Fibroblast of villous mesenchyme (primary cell): ENCODE measurements at regions not wholly inside any gene's neighbourhood (a gene's known extent, or its start where the extent isn't known, plus 50 kb on each side); places are given as distances from the start of the nearest gene placed in this dataset.

Experiments
- DNase-seq: peaks from one replicate; pipeline ENCODE4 v3.0.0-alpha.2; 2010; ENCODE audit warnings: low read depth
- H3K4me3 ChIP-seq: 2 replicates; pipeline ENCODE4 v1.5.1; 2011; ENCODE audit warnings: low read depth, mild to moderate bottlenecking, low read length
- CTCF ChIP-seq: IDR thresholded peaks from 2 replicates; pipeline ENCODE4 v1.5.1; 2012; ENCODE audit warnings: low read depth, mild to moderate bottlenecking, low read length; ENCODE audit not compliant: insufficient read depth

GRCh38 chr3:127041264-127041820, 58.4 kb downstream of the PLXNA1 start:
- no peak for DNase-seq

GRCh38 chr3:127041933-127042332, 59.0 kb downstream of the PLXNA1 start:
- H3K4me3 ChIP-seq = no peak overlapping the region
- TF ChIP-seq CTCF = no peak
- DNase-seq = no peak

More at GRCh38 chr3:127041264-127041820, 58.4 kb downstream of the PLXNA1 start:
- TF ChIP-seq CTCF = no peak
- no peak overlapping the region for H3K4me3 ChIP-seq

- TF ChIP-seq CTCF = no peak
- no peak for DNase-seq
- H3K4me3 ChIP-seq = no peak overlapping the region
Measured at GRCh38 chr3:127042634-127043033, 59.7 kb downstream of the PLXNA1 start.

DNA sequence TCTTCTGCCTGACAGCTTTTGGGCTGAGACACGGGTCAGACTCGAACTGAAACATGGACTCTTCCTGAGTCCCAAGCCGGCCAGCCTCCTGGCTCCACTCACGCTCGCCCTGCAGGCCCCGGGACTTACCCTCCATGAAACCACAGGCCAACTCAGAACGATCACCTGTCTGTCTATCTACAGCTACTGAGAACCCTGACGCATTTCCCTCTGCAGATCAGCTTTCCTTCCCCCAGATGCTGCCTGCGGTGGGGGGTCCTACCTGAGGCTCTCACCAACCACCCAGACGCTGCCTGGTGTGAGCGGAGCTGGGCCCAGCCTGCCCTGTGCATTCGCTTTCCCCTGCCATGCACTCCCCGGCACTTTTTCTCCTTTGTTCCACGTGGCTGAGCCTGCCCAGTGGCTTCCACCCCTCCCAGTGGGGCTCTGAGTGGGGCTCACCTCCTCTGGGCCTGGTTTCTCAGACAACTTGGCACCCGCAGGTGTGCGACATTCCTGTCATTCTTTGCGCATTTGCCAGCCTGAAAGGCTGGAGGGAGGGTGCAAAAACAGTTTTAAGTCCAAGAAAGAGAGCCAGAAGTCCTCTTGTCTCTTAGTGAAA, 60.2 kb downstream of the PLXNA1 start:
- TF ChIP-seq CTCF = no peak
- H3K4me3 ChIP-seq = no peak overlapping the region
- DNase-seq = no peak

DNA sequence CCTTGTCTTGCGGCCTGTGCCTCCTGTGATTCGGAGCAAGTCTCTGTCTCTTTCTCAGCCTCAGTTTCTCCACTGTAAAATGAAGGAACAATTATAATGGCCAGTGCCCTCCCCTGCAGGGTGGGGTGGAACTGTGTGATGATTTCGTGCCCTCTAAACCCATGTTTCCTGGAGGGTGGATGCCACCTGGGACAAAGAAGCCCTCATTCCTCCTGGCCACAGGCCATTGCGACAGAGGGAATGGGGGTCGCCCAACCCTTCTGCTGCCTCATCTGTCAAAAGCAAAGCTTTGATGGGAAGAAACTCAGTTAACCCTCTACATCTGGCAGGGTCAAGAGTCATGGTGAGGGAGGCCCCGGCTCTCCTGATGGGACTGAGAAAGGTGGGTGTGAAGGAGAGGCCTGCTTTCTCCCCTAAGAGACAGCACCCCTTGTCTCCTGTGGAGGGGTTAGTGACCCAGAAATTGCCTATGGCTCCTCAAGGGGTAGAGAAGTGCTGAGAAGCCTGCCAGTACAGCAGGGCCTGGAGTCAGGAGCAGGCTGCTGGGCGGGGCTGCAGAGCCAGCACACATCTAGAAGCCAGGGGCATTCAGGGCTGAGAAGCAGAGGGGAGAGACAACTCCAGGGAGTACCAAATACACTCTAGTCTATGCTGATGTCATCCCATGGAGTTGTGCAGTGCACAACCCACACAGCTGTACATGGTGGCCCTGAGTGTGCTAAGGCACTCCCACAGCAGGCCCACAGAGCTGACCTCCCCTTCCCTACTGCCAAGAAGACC, 61.0 kb downstream of the PLXNA1 start:
- H3K4me3 ChIP-seq = no peak overlapping the region
- DNase-seq = no peak

GRCh38 chr3:127044996-127045395, 62.1 kb downstream of the PLXNA1 start:
- DNase-seq = no peak
- TF ChIP-seq CTCF = no peak
- no peak overlapping the region for H3K4me3 ChIP-seq

More for the DNA sequence above, 61.0 kb downstream of the PLXNA1 start:
- no peak for TF ChIP-seq CTCF
